GM21576 (cell line): ENCODE measurements at regions not wholly inside any gene's neighbourhood (a gene's known extent, or its start where the extent isn't known, plus 50 kb on each side); places are given as distances from the start of the nearest gene placed in this dataset.

ENCODE experiments used
- ATAC-seq: cut with Tn5 transposase; IDR thresholded peaks from one replicate; pipeline ENCODE4 v1.9.1; 2021; ENCODE audit warnings: mild to moderate bottlenecking, moderate library complexity; ENCODE audit not compliant: unreplicated experiment

DNA sequence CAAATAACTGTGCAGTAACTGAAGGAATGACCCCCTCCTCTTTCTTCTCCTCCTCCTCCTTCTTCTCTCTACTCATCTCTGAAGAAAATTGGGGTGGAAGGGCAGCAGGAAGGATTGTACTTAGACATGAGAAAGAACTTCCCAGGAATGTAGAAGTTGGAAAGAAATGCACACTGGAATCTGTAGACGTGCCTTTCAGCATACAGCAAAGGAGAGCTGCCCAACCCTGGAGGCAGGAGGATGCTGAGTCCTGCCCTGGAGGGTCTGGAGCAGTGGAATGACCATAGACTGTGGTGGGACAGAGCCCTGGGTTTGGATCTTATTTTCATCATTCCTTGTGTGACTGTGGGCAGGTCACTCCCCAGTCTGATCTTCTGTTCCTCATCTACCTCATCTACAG is 80.1 kb downstream of the PJA1 start:
- no peak for ATAC-seq

DNA sequence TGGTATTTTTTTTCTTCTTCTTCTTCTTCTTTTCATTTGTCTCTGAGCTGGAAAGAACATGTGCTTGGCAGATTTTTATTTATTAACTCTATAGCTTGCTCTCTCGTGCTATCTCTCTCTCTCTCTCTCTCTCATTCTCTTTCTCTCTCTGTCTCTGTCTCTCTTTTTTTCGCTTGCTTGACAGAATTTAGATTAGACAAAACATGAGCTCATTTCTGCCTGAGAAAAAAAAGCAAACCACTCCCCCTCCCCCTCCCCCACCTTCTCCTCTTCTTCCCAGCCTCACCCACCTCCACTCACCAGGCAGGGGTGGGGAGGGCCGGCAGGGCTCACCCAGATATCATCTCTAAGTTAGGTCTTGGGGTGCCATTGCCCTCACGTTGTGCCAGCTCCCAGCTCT is 81.5 kb downstream of the PJA1 start:
- no peak for ATAC-seq

DNA sequence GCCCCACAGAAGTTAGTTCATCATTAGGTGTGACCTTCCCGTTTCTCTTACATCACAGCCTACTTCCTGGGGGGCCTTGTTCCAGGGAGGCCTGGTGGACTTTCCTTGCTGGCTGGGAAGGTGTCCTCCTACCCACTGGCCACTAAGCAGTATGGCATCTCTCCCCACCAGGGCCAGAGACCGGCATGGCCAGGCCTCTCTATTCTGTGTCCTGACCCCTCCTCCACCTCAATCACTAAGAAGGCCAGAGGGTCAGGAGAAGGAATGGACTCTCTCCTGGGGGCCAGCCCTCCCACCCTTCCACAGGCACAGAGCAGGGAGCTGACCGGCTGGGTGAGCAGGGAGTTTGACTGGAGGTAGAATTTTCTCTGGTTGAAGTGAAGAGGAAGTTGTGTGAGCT is 81.9 kb downstream of the PJA1 start:
- ATAC-seq = no peak

DNA sequence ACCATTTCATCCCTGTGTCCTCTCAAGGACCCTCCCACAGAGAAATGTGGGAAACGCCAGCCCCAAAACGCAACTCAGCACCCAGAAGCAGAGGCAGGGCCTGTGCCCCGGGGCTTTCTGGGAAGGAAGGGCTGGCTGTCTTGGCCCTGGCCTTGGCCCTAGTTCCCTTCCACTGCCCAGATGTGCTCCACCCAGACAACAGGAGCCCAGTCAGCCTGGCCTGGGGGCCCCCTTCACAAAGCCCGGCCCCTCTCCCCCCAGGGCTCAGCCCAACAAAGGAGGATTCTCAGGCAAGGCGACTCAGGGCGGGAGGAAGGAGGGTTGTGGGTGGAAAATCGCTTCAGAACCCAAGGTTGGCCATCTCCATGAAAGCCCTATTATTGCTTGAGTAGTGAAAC is 82.5 kb downstream of the PJA1 start:
- ATAC-seq = no peak

DNA sequence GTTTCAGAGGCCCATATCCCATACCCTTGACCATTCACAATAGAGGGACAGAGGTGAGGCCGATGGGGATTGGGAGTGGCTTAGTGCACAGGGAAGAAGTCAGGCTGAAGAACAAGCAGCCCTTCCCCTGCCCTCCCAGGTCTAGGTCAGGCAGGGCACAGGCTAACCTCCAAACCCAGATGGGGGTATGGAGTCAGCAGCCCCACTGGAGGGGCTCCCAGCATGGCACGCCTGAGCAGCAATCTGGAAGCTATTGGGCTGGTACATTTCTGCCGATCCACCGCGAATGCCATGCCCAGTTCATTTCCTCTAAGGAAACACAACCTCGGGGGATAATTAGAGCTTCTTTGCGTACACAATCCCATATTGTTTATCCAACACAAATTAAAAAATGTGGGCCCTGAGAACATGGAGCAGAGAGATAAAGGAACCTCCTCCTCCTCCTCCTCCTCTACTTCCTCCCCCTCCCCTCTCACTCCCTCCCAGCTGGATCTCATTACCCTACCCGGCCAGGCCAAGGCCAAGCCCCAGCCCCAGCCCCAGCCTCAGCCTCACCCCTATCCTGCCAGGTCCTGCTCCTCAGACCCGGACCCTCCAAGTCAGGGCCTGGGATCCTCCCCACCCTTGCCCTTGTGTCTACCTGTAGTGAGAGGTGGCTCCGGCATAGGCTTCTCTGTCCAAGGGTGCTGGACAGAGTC is 83.0 kb downstream of the PJA1 start:
- ATAC-seq = no peak

DNA sequence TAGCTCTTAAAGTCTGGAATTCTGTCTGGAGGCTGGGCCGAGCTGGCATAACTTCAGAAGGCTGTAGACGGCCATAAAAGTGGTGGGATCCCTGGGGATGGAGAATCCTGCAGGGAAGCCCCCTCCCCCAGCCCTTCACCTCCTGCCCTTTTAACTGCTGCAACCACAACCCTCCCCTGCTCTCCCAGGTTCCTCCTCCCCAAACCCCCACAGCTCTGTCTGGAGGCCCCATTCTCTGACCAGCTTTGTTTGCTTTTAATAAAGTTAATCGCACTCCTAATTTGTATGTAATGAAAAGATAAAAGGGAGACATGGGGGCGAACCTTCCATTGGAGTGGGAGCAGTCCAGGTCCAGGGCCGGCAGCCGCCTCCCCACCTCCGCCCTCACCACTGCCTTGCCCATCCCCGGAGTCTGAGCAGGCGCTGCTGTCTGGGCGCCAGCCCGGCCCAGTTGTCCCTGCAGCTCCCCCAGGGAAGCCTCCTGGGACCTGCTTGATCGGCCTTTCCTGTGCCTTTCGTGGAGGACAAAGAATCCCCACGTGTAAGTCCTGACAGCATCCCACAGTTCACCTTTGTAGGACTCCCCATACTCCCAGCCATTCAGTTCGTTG is 84.3 kb downstream of the PJA1 start:
- no peak for ATAC-seq

DNA sequence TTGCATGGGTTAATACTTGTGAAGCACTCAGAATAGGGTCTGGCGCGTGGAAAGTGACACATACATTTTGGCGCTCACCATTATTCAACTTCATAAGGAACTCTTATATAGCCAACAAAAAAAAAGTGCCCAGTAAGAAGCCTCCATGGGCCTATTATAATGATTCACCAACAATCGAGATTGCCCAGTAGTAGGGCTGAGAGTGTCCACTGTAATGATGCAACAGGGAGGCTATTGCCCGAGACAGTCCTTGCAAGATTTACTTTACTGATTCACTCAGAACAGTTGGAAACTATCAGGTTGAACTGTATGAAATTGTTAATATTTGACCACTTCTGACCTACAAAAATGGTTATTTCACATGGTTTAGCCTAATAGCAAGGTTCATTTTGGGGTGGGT is 86.0 kb downstream of the PJA1 start:
- ATAC-seq = no peak

GRCh38 chrX:69077895-69078455 is 87.3 kb downstream of the PJA1 start:
- no peak for ATAC-seq

GRCh38 chrX:69076088-69076487 is 89.2 kb downstream of the PJA1 start:
- ATAC-seq = no peak

GRCh38 chrX:69074726-69075125 is 90.5 kb downstream of the PJA1 start:
- ATAC-seq = no peak

GRCh38 chrX:69073721-69074120 is 91.5 kb downstream of the PJA1 start:
- ATAC-seq = no peak

GRCh38 chrX:69073241-69073640 is 92.0 kb downstream of the PJA1 start:
- no peak for ATAC-seq

DNA sequence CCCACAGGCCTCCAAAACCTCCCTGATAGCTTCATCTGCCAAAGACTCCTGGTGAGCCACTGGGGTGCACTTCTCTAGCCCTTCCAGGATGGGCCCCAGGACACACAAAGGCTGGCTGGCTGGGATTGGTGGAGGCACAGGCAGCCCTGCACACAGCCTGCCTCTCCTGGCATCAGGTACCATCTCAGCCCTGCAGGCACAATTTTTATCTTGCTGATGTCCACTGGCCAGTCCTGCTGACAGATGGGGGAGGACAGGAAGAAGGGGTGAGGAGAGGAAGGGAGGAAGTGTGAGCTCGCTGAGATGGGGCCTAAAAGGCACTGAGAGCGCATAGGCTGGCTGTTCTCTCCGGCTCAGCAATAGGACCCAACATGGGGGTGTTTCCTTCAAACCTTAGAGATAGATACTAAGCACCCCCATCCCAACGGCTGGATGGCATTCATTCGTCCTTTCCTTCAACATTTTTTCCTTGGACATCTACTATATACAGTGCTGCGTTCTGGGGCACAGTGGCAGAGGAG is 92.7 kb downstream of the PJA1 start:
- ATAC-seq = no peak

DNA sequence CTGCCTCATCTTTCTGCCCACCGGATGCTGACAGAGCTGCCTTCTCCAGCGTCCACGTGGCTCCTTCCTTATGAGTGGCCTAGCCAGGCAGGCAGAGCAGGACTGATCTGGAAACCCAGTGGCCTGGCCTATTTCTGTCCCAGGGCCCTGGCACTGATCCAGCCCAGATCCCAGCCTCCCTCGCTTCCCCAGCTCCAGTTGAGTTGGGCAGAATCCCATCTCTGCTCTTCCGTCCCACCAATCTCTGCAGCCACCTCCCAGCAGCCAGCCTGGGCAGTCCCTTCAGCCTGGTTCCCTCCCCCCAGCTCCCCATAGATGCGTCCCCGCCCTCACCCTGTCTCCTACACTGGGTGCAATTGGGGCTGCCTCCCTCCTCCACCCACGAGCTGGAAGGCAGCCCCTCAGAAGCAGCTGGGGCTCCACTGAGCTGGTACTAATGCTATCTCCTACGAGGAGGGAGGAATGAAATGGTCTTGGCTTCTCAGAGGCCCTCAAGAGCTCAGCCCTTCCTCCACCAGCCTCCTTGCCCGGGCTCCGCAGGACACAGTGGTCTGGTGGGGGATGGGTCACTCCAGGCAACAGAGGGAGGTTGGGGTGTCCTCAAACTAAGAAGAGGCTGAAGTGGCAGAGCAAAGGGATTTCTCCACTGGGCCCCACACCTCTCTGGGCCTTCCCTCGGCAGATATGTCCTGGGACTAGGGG is 94.2 kb downstream of the PJA1 start:
- no peak for ATAC-seq

DNA sequence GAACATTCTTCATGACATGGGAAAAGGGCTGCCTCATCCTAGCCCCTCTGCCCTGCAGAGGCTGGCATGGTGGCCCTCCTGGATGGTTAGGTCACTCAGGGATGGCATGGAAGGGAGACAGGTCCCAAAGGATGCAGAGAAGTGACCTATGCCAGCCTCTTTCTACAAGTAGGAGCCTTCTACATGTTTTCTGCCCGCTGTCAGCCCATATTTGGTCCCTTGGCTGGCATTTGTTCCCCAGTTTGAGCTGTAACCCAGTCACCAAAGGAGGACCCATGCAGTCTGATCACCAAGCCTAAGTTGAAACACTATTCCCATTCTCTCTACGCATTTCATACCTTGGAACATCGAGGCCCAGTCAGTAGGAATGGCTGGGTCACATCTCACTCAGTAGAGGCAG is 95.4 kb downstream of the PJA1 start:
- ATAC-seq = no peak

DNA sequence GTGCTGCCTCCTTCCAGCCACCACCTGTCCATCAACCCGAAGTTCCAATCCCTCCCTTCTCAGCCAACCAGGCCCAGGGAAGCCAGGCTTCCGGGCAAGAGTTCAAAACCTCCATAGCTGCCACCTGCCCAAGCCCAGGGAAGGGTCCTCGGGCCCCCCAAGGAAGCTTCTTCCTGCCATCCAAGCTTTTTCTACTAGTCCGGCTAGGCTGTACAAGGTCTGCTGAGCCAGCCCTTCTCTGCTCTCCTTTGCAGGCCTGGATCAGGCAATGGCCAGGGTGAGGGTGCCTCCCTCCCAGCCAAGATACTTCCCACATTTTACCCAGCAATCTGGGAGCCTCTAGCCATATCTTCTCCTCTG is 96.2 kb downstream of the PJA1 start:
- no peak for ATAC-seq

GRCh38 chrX:69068301-69069085 is 96.8 kb downstream of the PJA1 start:
- no peak for ATAC-seq

DNA sequence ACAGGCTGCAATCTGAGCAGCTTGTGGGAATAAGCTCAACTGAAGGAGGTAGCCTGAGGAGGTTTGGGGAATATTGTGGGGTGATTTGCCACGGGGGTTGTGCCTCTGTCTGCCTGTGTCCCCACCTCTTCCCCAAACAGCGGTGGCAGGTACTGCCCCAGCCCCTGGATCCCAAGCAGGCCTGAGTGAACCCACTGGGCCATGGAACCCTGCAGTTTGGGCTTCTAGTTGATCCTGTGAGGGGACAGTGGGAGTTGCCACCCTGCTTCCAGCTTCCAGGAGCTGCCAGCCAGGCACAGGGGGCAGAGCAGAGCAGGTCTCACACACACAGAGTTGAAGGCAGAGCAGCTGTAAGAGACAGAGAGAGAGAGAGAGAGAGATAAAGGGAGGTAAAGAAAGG is 97.4 kb downstream of the PJA1 start:
- ATAC-seq = no peak

- ATAC-seq = no peak
Observed at GRCh38 chrX:69066966-69067525, 98.2 kb downstream of the PJA1 start.

- ATAC-seq = no peak
Observed at GRCh38 chrX:69066021-69066757, 99.1 kb downstream of the PJA1 start.
